GM12878 (cell line): ENCODE measurements at regions not wholly inside any gene's neighbourhood (a gene's known extent, or its start where the extent isn't known, plus 50 kb on each side); places are given as distances from the start of the nearest gene placed in this dataset.

Experiments
- RAD21 ChIP-seq: IDR thresholded peaks from 2 replicates; pipeline ENCODE4 v1.6.1; 2011; ENCODE audit warnings: mild to moderate bottlenecking, low read depth, low read length, moderate library complexity; ENCODE audit not compliant: insufficient read depth
- TF ChIP-seq, protein P1 (sequence below), 3 experiments: IDR thresholded peaks in 2 of 3; conservative IDR thresholded peaks in 1 of 3; 2 replicates each; pipeline ENCODE4 v1.5.1; 2011; ENCODE audit warnings: low read depth in 3 of 3, low read length in 3 of 3, mild to moderate bottlenecking in 3 of 3, control low read depth in 2 of 3, moderate library complexity in 2 of 3, inconsistent platforms in 1 of 3, mixed read lengths in 1 of 3; ENCODE audit not compliant: control insufficient read depth in 2 of 3, insufficient read depth in 1 of 3; ENCODE audit errors: extremely low read depth in 1 of 3

DNA sequence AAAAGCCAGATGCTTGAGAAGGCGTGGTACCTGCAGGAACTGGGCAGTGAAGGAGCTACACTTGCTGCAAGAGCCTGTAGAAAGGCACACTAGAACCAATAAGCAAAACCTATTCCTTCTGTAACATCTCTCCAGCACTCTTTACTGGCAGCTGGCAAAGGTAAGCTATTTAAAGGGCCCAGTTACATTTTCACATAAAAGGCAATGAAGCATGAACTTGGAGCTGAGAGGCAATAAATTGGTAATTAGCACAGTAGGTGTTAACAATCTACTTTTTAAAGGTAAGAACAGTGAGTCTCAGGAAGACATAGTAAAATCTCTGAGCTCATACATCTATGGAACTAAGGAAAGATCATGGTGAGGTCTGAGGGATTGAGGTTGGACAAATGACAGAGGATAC is 167.1 kb upstream of the OLFM3 start:
- TF ChIP-seq, protein P1, sequence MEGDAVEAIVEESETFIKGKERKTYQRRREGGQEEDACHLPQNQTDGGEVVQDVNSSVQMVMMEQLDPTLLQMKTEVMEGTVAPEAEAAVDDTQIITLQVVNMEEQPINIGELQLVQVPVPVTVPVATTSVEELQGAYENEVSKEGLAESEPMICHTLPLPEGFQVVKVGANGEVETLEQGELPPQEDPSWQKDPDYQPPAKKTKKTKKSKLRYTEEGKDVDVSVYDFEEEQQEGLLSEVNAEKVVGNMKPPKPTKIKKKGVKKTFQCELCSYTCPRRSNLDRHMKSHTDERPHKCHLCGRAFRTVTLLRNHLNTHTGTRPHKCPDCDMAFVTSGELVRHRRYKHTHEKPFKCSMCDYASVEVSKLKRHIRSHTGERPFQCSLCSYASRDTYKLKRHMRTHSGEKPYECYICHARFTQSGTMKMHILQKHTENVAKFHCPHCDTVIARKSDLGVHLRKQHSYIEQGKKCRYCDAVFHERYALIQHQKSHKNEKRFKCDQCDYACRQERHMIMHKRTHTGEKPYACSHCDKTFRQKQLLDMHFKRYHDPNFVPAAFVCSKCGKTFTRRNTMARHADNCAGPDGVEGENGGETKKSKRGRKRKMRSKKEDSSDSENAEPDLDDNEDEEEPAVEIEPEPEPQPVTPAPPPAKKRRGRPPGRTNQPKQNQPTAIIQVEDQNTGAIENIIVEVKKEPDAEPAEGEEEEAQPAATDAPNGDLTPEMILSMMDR (IDR thresholded peaks at IDR 0.05 in 2 of 3, conservative IDR thresholded peaks at IDR 0.05 in 1 of 3; ENCODE audit: control insufficient read depth in 2 of 3, extremely low read depth in 1 of 3, insufficient read depth in 1 of 3, low read depth in 3 of 3, low read length in 3 of 3): no peak
- no peak for TF ChIP-seq RAD21
